ENCODE measurements at regions not wholly inside any gene's neighbourhood (a gene's known extent, or its start where the extent isn't known, plus 50 kb on each side); places are given as distances from the start of the nearest gene placed in this dataset.

GRCh38 chr6:104601721-104602120 is 258.0 kb downstream of the HACE1 start:
- no peak for DNase-seq
- Mint-ChIP-seq H3K27me3 (peaks cover 3% of the 10 kb centered on the region), H3K9me3 (no peaks in the 10 kb centered on the region), H3K36me3 (no peaks in the 10 kb centered on the region), H3K4me3 (no peak overlapping the region), H3K4me1 (peaks cover 25% of the 10 kb centered on the region), H3K27ac (no peak overlapping the region)

GRCh38 chr6:104601131-104601651 is 258.5 kb downstream of the HACE1 start:
- Mint-ChIP-seq H3K27me3 (peaks cover 8% of the 10 kb centered on the region), H3K4me1 (peaks cover 25% of the 10 kb centered on the region), H3K4me3 (no peak overlapping the region), H3K9me3 (no peaks in the 10 kb centered on the region), H3K27ac (no peak overlapping the region), H3K36me3 (no peaks in the 10 kb centered on the region)
- DNase-seq: no peak

- no peaks in the 10 kb centered on the region for H3K36me3 Mint-ChIP-seq
- no peak for DNase-seq
- H3K4me1 Mint-ChIP-seq: peaks cover 25% of the 10 kb centered on the region
- no peak overlapping the region for H3K4me3 Mint-ChIP-seq
- peaks cover 10% of the 10 kb centered on the region for H3K27me3 Mint-ChIP-seq
- H3K9me3 Mint-ChIP-seq: no peaks in the 10 kb centered on the region
- H3K27ac Mint-ChIP-seq: no peak overlapping the region
Observed at GRCh38 chr6:104600639-104600931, 259.1 kb downstream of the HACE1 start.

- DNase-seq: no peak
- Mint-ChIP-seq H3K9me3 (no peaks in the 10 kb centered on the region), H3K36me3 (no peaks in the 10 kb centered on the region), H3K4me1 (peaks cover 24% of the 10 kb centered on the region), H3K27me3 (peaks cover 10% of the 10 kb centered on the region), H3K4me3 (no peak overlapping the region), H3K27ac (no peak overlapping the region)
Observed at GRCh38 chr6:104599821-104600638, 259.7 kb downstream of the HACE1 start.

GRCh38 chr6:104597541-104598050 is 262.1 kb downstream of the HACE1 start:
- H3K36me3 Mint-ChIP-seq: no peaks in the 10 kb centered on the region
- peaks cover 5% of the 10 kb centered on the region for H3K4me1 Mint-ChIP-seq
- no peak for DNase-seq
- H3K9me3 Mint-ChIP-seq: no peaks in the 10 kb centered on the region
- H3K27ac Mint-ChIP-seq: no peak overlapping the region
- peaks cover 18% of the 10 kb centered on the region for H3K27me3 Mint-ChIP-seq
- H3K4me3 Mint-ChIP-seq: no peak overlapping the region

GRCh38 chr6:104596091-104596490 is 263.6 kb downstream of the HACE1 start:
- no peaks in the 10 kb centered on the region for H3K4me1 Mint-ChIP-seq
- H3K9me3 Mint-ChIP-seq: no peaks in the 10 kb centered on the region
- no peak overlapping the region for H3K4me3 Mint-ChIP-seq
- no peak for DNase-seq
- no peak overlapping the region for H3K27ac Mint-ChIP-seq
- H3K27me3 Mint-ChIP-seq: peaks cover 24% of the 10 kb centered on the region
- H3K36me3 Mint-ChIP-seq: no peaks in the 10 kb centered on the region

- H3K4me1 Mint-ChIP-seq: no peaks in the 10 kb centered on the region
- H3K27ac Mint-ChIP-seq: no peak overlapping the region
- H3K36me3 Mint-ChIP-seq: no peaks in the 10 kb centered on the region
Observed at GRCh38 chr6:104595311-104595820, 264.4 kb downstream of the HACE1 start.

GRCh38 chr6:104591573-104592334 is 268.0 kb downstream of the HACE1 start:
- no peaks in the 10 kb centered on the region for H3K9me3 Mint-ChIP-seq
- no peaks in the 10 kb centered on the region for H3K4me1 Mint-ChIP-seq
- H3K36me3 Mint-ChIP-seq: no peaks in the 10 kb centered on the region
- H3K27ac Mint-ChIP-seq: no peak overlapping the region
- no peak for DNase-seq
- peaks cover 25% of the 10 kb centered on the region for H3K27me3 Mint-ChIP-seq
- no peak overlapping the region for H3K4me3 Mint-ChIP-seq

More at GRCh38 chr6:104595311-104595820, 264.4 kb downstream of the HACE1 start:
- no peak for DNase-seq
- H3K9me3 Mint-ChIP-seq: no peaks in the 10 kb centered on the region
- no peak overlapping the region for H3K4me3 Mint-ChIP-seq
- H3K27me3 Mint-ChIP-seq: peaks cover 28% of the 10 kb centered on the region

GRCh38 chr6:104589940-104590339 is 269.8 kb downstream of the HACE1 start:
- H3K36me3 Mint-ChIP-seq: no peaks in the 10 kb centered on the region
- no peaks in the 10 kb centered on the region for H3K4me1 Mint-ChIP-seq
- no peak for DNase-seq
- no peak overlapping the region for H3K27ac Mint-ChIP-seq
- H3K9me3 Mint-ChIP-seq: no peaks in the 10 kb centered on the region
- peaks cover 21% of the 10 kb centered on the region for H3K27me3 Mint-ChIP-seq
- no peak overlapping the region for H3K4me3 Mint-ChIP-seq

GRCh38 chr6:104585646-104586045 is 274.1 kb downstream of the HACE1 start:
- no peak for DNase-seq
- Mint-ChIP-seq H3K4me3 (no peak overlapping the region), H3K9me3 (peaks cover 1% of the 10 kb centered on the region), H3K36me3 (no peaks in the 10 kb centered on the region), H3K27ac (no peak overlapping the region), H3K4me1 (no peaks in the 10 kb centered on the region), H3K27me3 (peaks cover 9% of the 10 kb centered on the region)

GRCh38 chr6:104580452-104580851 is 279.3 kb downstream of the HACE1 start:
- Mint-ChIP-seq H3K27me3 (peaks cover 9% of the 10 kb centered on the region), H3K27ac (no peak overlapping the region), H3K9me3 (peaks cover 1% of the 10 kb centered on the region), H3K4me1 (no peaks in the 10 kb centered on the region), H3K36me3 (no peaks in the 10 kb centered on the region), H3K4me3 (no peak overlapping the region)
- no peak for DNase-seq

- Mint-ChIP-seq H3K36me3 (no peaks in the 10 kb centered on the region), H3K27ac (no peak overlapping the region), H3K4me1 (no peaks in the 10 kb centered on the region), H3K4me3 (no peak overlapping the region), H3K27me3 (peaks cover 5% of the 10 kb centered on the region), H3K9me3 (peaks cover 1% of the 10 kb centered on the region)
- no peak for DNase-seq
Observed at GRCh38 chr6:104579310-104579863, 280.3 kb downstream of the HACE1 start.

- Mint-ChIP-seq H3K36me3 (no peaks in the 10 kb centered on the region), H3K4me3 (no peak overlapping the region), H3K27me3 (peaks cover 8% of the 10 kb centered on the region), H3K27ac (no peak overlapping the region), H3K9me3 (no peaks in the 10 kb centered on the region), H3K4me1 (no peaks in the 10 kb centered on the region)
- no peak for DNase-seq
Observed at GRCh38 chr6:104575536-104575935, 284.2 kb downstream of the HACE1 start.

GRCh38 chr6:104574135-104574750 is 285.5 kb downstream of the HACE1 start:
- Mint-ChIP-seq H3K4me1 (no peaks in the 10 kb centered on the region), H3K27me3 (peaks cover 3% of the 10 kb centered on the region), H3K27ac (no peak overlapping the region), H3K36me3 (no peaks in the 10 kb centered on the region), H3K9me3 (no peaks in the 10 kb centered on the region), H3K4me3 (no peak overlapping the region)
- DNase-seq: no peak

- no peak overlapping the region for H3K4me3 Mint-ChIP-seq
- no peaks in the 10 kb centered on the region for H3K9me3 Mint-ChIP-seq
- no peaks in the 10 kb centered on the region for H3K36me3 Mint-ChIP-seq
- no peaks in the 10 kb centered on the region for H3K4me1 Mint-ChIP-seq
- DNase-seq: no peak
- peaks cover 3% of the 10 kb centered on the region for H3K27me3 Mint-ChIP-seq
- H3K27ac Mint-ChIP-seq: no peak overlapping the region
Observed at GRCh38 chr6:104573350-104573749, 286.4 kb downstream of the HACE1 start.

Data from activated naive CD8-positive, alpha-beta T cell treated with anti-CD3 and anti-CD28 coated beads for 36 hours (primary cell).